Spleen (tissue), 7 donors: ENCODE measurements at regions not wholly inside any gene's neighbourhood (a gene's known extent, or its start where the extent isn't known, plus 50 kb on each side); places are given as distances from the start of the nearest gene placed in this dataset.

Source experiments
- CTCF ChIP-seq, 11 experiments: fragments of 200-600 bp in 7 of 11; fragments of 450-650 bp in 4 of 11; sonication (generic) in 4 of 11; IDR thresholded peaks in 8 of 11; conservative IDR thresholded peaks in 3 of 11; 1 replicate in 7 of 11; 2 replicates in 4 of 11; pipeline versions ENCODE4 v1.4.0 to v1.8.0; 2016 to 2021; ENCODE audit warnings: antibody characterized with exemption in 11 of 11, inconsistent platforms in 4 of 11, mild to moderate bottlenecking in 1 of 11
- POLR2A ChIP-seq, 3 donors: fragments of 450-650 bp; IDR thresholded peaks; one replicate each; pipeline ENCODE4 v1.5.1; 2017; ENCODE audit warnings: antibody characterized with exemption in 3 of 3, mild to moderate bottlenecking in 1 of 3
- POLR2AphosphoS5 ChIP-seq, 3 donors: sonication (generic); formaldehyde crosslinking; IDR thresholded peaks; one replicate each; pipeline ENCODE4 v1.5.1; 2017; ENCODE audit warnings: antibody characterized with exemption in 3 of 3
- donor health status: DM: no; HTN: no; CAD: no; lungs with moderate emphysema.
- donor health status: DM: no; HTN: no; CAD: no.
- donor health status: DM: no; HTN: no; CAD: no.

- TF ChIP-seq POLR2AphosphoS5 (IDR thresholded peaks at IDR 0.05) (no peak), CTCF (IDR thresholded peaks at IDR 0.05 in 8 of 11, conservative IDR thresholded peaks at IDR 0.05 in 3 of 11) (no peak), POLR2A (IDR thresholded peaks at IDR 0.05) (no peak)
These were observed 183.9 kb upstream of the VRK2 start for GRCh38 chr2:57862727-57863126.
